ENCODE measurements at regions not wholly inside any gene's neighbourhood (a gene's known extent, or its start where the extent isn't known, plus 50 kb on each side); places are given as distances from the start of the nearest gene placed in this dataset.

- TF ChIP-seq, protein P1, sequence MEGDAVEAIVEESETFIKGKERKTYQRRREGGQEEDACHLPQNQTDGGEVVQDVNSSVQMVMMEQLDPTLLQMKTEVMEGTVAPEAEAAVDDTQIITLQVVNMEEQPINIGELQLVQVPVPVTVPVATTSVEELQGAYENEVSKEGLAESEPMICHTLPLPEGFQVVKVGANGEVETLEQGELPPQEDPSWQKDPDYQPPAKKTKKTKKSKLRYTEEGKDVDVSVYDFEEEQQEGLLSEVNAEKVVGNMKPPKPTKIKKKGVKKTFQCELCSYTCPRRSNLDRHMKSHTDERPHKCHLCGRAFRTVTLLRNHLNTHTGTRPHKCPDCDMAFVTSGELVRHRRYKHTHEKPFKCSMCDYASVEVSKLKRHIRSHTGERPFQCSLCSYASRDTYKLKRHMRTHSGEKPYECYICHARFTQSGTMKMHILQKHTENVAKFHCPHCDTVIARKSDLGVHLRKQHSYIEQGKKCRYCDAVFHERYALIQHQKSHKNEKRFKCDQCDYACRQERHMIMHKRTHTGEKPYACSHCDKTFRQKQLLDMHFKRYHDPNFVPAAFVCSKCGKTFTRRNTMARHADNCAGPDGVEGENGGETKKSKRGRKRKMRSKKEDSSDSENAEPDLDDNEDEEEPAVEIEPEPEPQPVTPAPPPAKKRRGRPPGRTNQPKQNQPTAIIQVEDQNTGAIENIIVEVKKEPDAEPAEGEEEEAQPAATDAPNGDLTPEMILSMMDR (IDR thresholded peaks at IDR 0.05; ENCODE audit: low read length), result no peak
- TF ChIP-seq EZH2 (IDR thresholded peaks at IDR 0.05; ENCODE audit: borderline replicate concordance, low read length), result no peak
These were observed 594.8 kb upstream of the ADGRL2 start for GRCh38 chr1:81205956-81206355.
